Hepatocyte (in vitro differentiated cells): ENCODE measurements at regions not wholly inside any gene's neighbourhood (a gene's known extent, or its start where the extent isn't known, plus 50 kb on each side); places are given as distances from the start of the nearest gene placed in this dataset.

Experiments
- EZH2phosphoT487 ChIP-seq: fragments of 200-600 bp; sonication (generic); IDR thresholded peaks from one replicate; pipeline ENCODE4 v1.6.1; 2018; ENCODE audit warnings: antibody characterized with exemption, mild to moderate bottlenecking, low read depth, moderate library complexity; ENCODE audit not compliant: unreplicated experiment, severe bottlenecking
- TF ChIP-seq, protein P1 (sequence below): fragments of 200-600 bp; sonication (generic); IDR thresholded peaks from 2 replicates; pipeline ENCODE4 v1.5.1; 2016; ENCODE audit warnings: antibody characterized with exemption, mild to moderate bottlenecking; ENCODE audit not compliant: poor library complexity

DNA sequence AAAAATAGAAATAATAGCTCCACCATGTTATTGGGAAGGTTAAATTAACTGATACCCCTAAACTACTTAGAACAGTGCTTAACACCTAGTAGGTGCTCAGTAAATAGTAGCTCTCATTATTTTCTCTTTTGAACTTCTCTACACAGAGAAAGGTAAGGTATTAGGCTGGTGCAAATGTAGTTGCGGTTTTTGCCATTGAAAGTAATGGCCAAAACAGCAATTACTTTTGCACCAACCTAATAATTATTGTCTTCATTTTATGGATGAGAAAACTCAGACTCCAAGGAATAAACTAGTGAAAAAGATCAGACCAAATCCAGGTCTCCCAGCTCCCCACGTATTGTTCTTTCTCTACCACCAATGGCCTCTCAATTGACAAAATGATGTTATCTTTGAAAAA, 157.2 kb upstream of the TMPO start:
- TF ChIP-seq, protein P1, sequence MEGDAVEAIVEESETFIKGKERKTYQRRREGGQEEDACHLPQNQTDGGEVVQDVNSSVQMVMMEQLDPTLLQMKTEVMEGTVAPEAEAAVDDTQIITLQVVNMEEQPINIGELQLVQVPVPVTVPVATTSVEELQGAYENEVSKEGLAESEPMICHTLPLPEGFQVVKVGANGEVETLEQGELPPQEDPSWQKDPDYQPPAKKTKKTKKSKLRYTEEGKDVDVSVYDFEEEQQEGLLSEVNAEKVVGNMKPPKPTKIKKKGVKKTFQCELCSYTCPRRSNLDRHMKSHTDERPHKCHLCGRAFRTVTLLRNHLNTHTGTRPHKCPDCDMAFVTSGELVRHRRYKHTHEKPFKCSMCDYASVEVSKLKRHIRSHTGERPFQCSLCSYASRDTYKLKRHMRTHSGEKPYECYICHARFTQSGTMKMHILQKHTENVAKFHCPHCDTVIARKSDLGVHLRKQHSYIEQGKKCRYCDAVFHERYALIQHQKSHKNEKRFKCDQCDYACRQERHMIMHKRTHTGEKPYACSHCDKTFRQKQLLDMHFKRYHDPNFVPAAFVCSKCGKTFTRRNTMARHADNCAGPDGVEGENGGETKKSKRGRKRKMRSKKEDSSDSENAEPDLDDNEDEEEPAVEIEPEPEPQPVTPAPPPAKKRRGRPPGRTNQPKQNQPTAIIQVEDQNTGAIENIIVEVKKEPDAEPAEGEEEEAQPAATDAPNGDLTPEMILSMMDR, result no peak
- TF ChIP-seq EZH2phosphoT487, result no peak
